ENCODE measurements at regions not wholly inside any gene's neighbourhood (a gene's known extent, or its start where the extent isn't known, plus 50 kb on each side); places are given as distances from the start of the nearest gene placed in this dataset.

DNA sequence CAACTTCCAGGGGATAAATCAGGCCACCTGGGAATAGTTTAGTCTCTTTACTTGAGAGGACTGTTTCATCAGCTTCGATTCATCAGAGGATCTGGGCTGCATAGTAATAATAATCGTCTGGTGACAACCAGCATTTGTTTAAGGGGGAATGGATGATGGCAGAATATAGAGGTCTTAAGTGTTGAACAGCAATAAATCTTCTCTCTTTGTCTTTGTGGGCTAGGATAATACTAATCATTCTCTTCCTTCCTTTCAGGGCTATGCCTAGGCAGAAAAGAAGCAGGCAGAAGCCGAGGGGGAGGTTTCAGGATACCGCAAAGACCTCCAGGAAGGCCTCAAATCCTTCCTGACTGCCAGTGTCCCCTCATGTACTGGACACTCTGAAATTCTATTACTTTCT lies 150.4 kb upstream of the GAREM1 start:
- TF ChIP-seq, protein P1, sequence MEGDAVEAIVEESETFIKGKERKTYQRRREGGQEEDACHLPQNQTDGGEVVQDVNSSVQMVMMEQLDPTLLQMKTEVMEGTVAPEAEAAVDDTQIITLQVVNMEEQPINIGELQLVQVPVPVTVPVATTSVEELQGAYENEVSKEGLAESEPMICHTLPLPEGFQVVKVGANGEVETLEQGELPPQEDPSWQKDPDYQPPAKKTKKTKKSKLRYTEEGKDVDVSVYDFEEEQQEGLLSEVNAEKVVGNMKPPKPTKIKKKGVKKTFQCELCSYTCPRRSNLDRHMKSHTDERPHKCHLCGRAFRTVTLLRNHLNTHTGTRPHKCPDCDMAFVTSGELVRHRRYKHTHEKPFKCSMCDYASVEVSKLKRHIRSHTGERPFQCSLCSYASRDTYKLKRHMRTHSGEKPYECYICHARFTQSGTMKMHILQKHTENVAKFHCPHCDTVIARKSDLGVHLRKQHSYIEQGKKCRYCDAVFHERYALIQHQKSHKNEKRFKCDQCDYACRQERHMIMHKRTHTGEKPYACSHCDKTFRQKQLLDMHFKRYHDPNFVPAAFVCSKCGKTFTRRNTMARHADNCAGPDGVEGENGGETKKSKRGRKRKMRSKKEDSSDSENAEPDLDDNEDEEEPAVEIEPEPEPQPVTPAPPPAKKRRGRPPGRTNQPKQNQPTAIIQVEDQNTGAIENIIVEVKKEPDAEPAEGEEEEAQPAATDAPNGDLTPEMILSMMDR (IDR thresholded peaks at IDR 0.05; ENCODE audit: low read depth, low read length, missing control alignments) = no peak
- in situ Hi-C loops (cut with HindIII; ENCODE audit: low pct_ligation_motif_present, low sequenced_read_pairs) = no loop called here

DNA sequence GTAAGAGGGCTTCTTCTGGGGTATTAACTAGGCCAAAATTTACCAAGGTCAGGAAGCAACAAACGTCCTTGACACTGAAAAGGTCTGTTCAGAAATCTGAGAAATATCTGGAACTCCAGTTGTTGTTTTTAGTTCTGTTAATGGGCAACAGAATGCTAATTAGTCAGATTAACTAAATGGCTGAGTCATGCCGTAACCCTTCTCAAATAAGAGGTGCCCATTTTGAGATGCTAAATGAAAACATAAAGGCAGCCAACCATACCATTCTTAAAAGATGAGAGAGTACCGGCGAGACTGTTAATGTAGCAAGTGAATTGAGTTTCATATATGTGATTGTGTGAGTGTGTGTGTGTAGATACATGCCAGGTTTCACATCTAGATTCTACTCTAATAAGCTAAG lies 147.9 kb upstream of the GAREM1 start:
- Histone ChIP-seq H3K27ac (no peak overlapping the region), H3K4me3 (ENCODE audit: low read depth, low read length) (no peak overlapping the region), H3K36me3 (replicated peaks) (no peaks in the 10 kb centered on the region), H3K27me3 (replicated peaks) (no peaks in the 10 kb centered on the region)
- TF ChIP-seq, protein P1 (IDR thresholded peaks at IDR 0.05; ENCODE audit: low read depth, low read length, missing control alignments) = no peak
- in situ Hi-C loops (cut with HindIII; ENCODE audit: low pct_ligation_motif_present, low sequenced_read_pairs) = no loop called here
- DNase-seq = no peak

More for the DNA sequence above, 150.4 kb upstream of the GAREM1 start:
- H3K36me3 ChIP-seq (replicated peaks) = no peaks in the 10 kb centered on the region
- no peak overlapping the region for H3K27ac ChIP-seq
- H3K27me3 ChIP-seq (replicated peaks) = no peaks in the 10 kb centered on the region
- H3K4me3 ChIP-seq (ENCODE audit: low read depth, low read length) = no peak overlapping the region
- DNase-seq = no peak

DNA sequence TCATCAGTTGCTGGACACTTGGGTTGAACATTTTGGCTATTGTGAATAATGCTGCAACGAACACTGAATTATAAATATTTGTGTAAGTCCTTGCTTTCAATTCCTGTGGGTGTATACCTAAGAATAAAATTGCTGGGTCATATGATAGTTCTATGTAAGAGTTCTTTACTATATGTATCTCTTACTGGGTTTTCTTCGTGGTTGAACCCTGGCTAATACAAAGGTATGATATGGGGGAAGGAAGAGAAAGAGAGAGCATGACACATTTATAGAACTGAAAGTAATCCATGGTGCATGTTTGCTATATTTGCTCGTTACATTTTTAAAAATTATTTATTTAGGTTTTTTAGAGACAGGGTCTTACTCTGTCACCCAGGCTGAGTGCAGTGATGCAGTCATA lies 143.1 kb upstream of the GAREM1 start:
- TF ChIP-seq, protein P1 (IDR thresholded peaks at IDR 0.05; ENCODE audit: low read depth, low read length, missing control alignments) = no peak
- no peak for DNase-seq
- H3K4me3 ChIP-seq (ENCODE audit: low read depth, low read length) = no peak overlapping the region
- no peaks in the 10 kb centered on the region for H3K36me3 ChIP-seq (replicated peaks)
- H3K27ac ChIP-seq = no peak overlapping the region
- in situ Hi-C loops (cut with HindIII; ENCODE audit: low pct_ligation_motif_present, low sequenced_read_pairs) = no loop called here
- H3K27me3 ChIP-seq (replicated peaks) = no peaks in the 10 kb centered on the region

DNA sequence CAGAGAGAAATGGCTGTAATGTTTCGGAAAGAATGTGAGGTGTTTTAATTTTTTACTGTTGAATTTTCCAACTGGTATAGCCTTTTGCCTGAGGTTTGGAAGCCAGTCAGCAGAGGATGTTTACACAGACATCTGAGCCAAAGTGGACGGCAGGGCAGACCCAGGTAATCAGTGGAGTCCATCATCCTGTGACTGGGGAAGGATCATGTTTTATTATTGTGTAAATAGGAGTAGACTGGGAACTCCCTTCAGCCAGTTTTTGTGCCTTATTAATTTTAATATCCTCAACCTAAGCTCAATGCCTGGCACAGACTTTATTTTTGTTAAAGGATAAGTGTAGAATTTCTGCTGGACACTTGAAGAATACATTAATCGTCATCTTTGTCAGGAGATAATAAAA lies 142.0 kb upstream of the GAREM1 start:
- no peak for DNase-seq
- no peak overlapping the region for H3K4me3 ChIP-seq (ENCODE audit: low read depth, low read length)
- H3K27ac ChIP-seq = no peak overlapping the region
- H3K36me3 ChIP-seq (replicated peaks) = no peaks in the 10 kb centered on the region
- in situ Hi-C loops (cut with HindIII; ENCODE audit: low pct_ligation_motif_present, low sequenced_read_pairs) = no loop called here
- H3K27me3 ChIP-seq (replicated peaks) = no peaks in the 10 kb centered on the region
- TF ChIP-seq, protein P1 (IDR thresholded peaks at IDR 0.05; ENCODE audit: low read depth, low read length, missing control alignments) = no peak

DNA sequence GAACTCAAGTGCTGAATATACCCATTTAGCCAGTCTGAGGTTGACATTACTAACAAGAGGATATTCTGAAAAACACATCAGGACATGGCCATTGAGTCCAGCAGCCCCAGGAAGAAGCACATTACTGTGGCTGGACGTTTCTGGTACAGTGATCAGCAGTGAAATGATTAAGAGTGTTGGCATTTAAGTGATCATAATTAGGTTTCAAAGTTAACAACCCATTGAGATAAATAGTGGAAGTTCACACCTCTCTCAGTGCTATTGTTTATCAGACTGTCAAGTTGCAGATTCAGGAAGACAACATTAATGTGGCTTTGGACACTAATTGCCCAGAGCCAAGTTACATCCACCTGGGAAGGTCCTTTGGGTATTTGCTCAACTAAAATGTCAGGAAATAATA lies 139.5 kb upstream of the GAREM1 start:
- TF ChIP-seq, protein P1 (IDR thresholded peaks at IDR 0.05; ENCODE audit: low read depth, low read length, missing control alignments) = no peak
- H3K36me3 ChIP-seq (replicated peaks) = no peaks in the 10 kb centered on the region
- no peak overlapping the region for H3K4me3 ChIP-seq (ENCODE audit: low read depth, low read length)
- no peak overlapping the region for H3K27ac ChIP-seq
- no peak for DNase-seq
- in situ Hi-C loops (cut with HindIII; ENCODE audit: low pct_ligation_motif_present, low sequenced_read_pairs) = no loop called here
- no peaks in the 10 kb centered on the region for H3K27me3 ChIP-seq (replicated peaks)

DNA sequence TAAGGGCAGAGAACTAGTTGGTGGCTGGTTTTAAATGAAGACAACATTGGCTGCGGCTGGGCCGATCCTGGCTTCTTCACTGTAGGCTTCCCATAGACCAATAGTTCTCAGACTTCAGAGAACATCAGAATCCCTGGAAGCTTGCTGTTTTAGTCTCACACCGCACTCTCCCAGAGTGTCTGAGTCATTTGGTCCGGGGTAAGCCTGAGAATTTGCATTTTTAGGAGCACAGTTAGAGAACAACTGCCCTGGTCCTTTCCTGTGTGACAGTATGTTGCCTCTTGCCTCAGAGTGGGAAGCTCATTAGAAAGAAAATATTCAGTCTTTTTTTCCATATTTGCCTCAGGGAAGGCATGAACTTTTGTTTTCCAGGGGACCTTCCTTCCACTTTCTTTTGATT lies 137.1 kb upstream of the GAREM1 start:
- Histone ChIP-seq H3K27me3 (replicated peaks) (no peaks in the 10 kb centered on the region), H3K36me3 (replicated peaks) (no peaks in the 10 kb centered on the region), H3K27ac (no peak overlapping the region), H3K4me3 (ENCODE audit: low read depth, low read length) (no peak overlapping the region)
- in situ Hi-C loops (cut with HindIII; ENCODE audit: low pct_ligation_motif_present, low sequenced_read_pairs) = no loop called here
- no peak for DNase-seq
- TF ChIP-seq, protein P1 (IDR thresholded peaks at IDR 0.05; ENCODE audit: low read depth, low read length, missing control alignments) = no peak

All from brain microvascular endothelial cell (primary cell).